ENCODE measurements at regions not wholly inside any gene's neighbourhood (a gene's known extent, or its start where the extent isn't known, plus 50 kb on each side); places are given as distances from the start of the nearest gene placed in this dataset.

GRCh38 chr10:108787932-108788331 is 1135.4 kb downstream of the XPNPEP1 start:
- TF ChIP-seq ESRRA (CRISPR knock-in tag; IDR thresholded peaks at IDR 0.05; ENCODE audit: borderline replicate concordance), result no peak
- TF ChIP-seq CTCF (IDR thresholded peaks at IDR 0.05), result no peak
- TF ChIP-seq ZNF232 (CRISPR knock-in tag; IDR thresholded peaks at IDR 0.05), result no peak
- no peak for TF ChIP-seq FOXK1 (CRISPR knock-in tag; IDR thresholded peaks at IDR 0.05)
- TF ChIP-seq CREB1 (CRISPR knock-in tag; IDR thresholded peaks at IDR 0.05), result no peak
- no peak for TF ChIP-seq KAT7 (CRISPR knock-in tag; IDR thresholded peaks at IDR 0.05; ENCODE audit: borderline replicate concordance)
- TF ChIP-seq E2F4 (CRISPR knock-in tag; IDR thresholded peaks at IDR 0.05; ENCODE audit: borderline replicate concordance, low read depth), result no peak
- TF ChIP-seq TCF7 (CRISPR knock-in tag; IDR thresholded peaks at IDR 0.05; ENCODE audit: low read depth), result no peak
- no peak for TF ChIP-seq FOXJ3 (CRISPR knock-in tag; IDR thresholded peaks at IDR 0.05; ENCODE audit: borderline replicate concordance)
- no peak for TF ChIP-seq E2F5 (CRISPR knock-in tag; IDR thresholded peaks at IDR 0.05)

Measured in WTC11 (cell line).